Esophagus muscularis mucosa (tissue), 4 donors: ENCODE measurements at regions not wholly inside any gene's neighbourhood (a gene's known extent, or its start where the extent isn't known, plus 50 kb on each side); places are given as distances from the start of the nearest gene placed in this dataset.

ENCODE experiments used
- CTCF ChIP-seq, 3 experiments: fragments of 200-600 bp in 2 of 3; fragments of 450-650 bp in 1 of 3; sonication (generic) in 2 of 3; IDR thresholded peaks; one replicate each; pipeline ENCODE4 v1.5.1; 2017 to 2019; ENCODE audit warnings: antibody characterized with exemption in 3 of 3, mild to moderate bottlenecking in 2 of 3, moderate library complexity in 1 of 3
- EP300 ChIP-seq: sonication (generic); formaldehyde crosslinking; IDR thresholded peaks from one replicate; pipeline ENCODE4 v1.6.1; 2017; ENCODE audit warnings: antibody characterized with exemption
- POLR2A ChIP-seq: fragments of 450-650 bp; IDR thresholded peaks from one replicate; pipeline ENCODE4 v1.6.1; 2017; ENCODE audit warnings: antibody characterized with exemption, moderate library complexity, mild to moderate bottlenecking, low read depth
- POLR2AphosphoS5 ChIP-seq, 2 donors: sonication (generic); formaldehyde crosslinking; IDR thresholded peaks; one replicate each; pipeline ENCODE4 v1.6.1; 2017; ENCODE audit warnings: antibody characterized with exemption in 2 of 2

- TF ChIP-seq CTCF (IDR thresholded peaks at IDR 0.05) (no peak), POLR2A (no peak), EP300 (no peak), POLR2AphosphoS5 (IDR thresholded peaks at IDR 0.05) (no peak)
These were observed 156.0 kb upstream of the JUN start for GRCh38 chr1:58939666-58940370.
